ENCODE measurements at regions not wholly inside any gene's neighbourhood (a gene's known extent, or its start where the extent isn't known, plus 50 kb on each side); places are given as distances from the start of the nearest gene placed in this dataset.

GRCh38 chr11:98040061-98040808, 980.5 kb upstream of the CNTN5 start:
- no peak for TF ChIP-seq EZH2phosphoT487 (IDR thresholded peaks at IDR 0.05; ENCODE audit: borderline replicate concordance, low read length)
- no peak for TF ChIP-seq CTCF (IDR thresholded peaks at IDR 0.05; ENCODE audit: low read depth, low read length, poor library complexity, severe bottlenecking)
- no peaks in the 10 kb centered on the region for H4K20me1 ChIP-seq (ENCODE audit: control insufficient read depth, insufficient read depth, low read depth, low read length)
- no peak overlapping the region for H3K4me3 ChIP-seq (ENCODE audit: low read length)
- no peaks in the 10 kb centered on the region for H3F3A ChIP-seq (ENCODE audit: control insufficient read depth, insufficient read depth)
- H3K4me2 ChIP-seq (ENCODE audit: low read length): no peak overlapping the region
- no peaks in the 10 kb centered on the region for H3K27me3 ChIP-seq (ENCODE audit: control insufficient read depth, low read length)
- no peak overlapping the region for H3K27ac ChIP-seq (ENCODE audit: low read depth, low read length)
- no peaks in the 10 kb centered on the region for H3K36me3 ChIP-seq (ENCODE audit: control insufficient read depth, low read length)
- H3K79me2 ChIP-seq (ENCODE audit: control insufficient read depth, low read length): no peaks in the 10 kb centered on the region
- no peaks in the 10 kb centered on the region for H3K4me1 ChIP-seq (ENCODE audit: control insufficient read depth, low read length)
- no peaks in the 10 kb centered on the region for H3K9me3 ChIP-seq (ENCODE audit: control insufficient read depth, insufficient read depth, low read length)
- no peaks in the 10 kb centered on the region for H3K9me2 ChIP-seq (replicated peaks; ENCODE audit: control insufficient read depth, low read length)

DNA sequence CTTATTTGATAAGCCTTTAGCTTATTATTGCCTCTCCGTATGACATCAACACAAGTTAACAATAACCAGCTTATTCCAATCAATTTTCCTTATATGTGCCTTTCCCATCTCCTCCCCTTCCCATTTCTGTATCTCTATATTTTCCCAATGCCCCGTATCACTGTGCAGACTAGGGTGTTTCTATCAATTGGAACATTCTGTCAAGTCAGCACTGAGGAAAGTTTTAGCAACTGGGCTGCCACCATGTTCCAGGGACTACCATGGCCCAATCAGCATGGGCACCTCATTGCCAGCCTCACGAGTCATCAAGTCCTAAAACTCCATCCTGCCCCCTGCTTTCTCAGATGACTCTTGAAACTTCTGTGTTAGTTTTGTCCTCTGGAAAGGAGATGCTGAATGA, 973.1 kb upstream of the CNTN5 start:
- Histone ChIP-seq H3F3A (ENCODE audit: control insufficient read depth, insufficient read depth) (no peaks in the 10 kb centered on the region), H3K79me2 (ENCODE audit: control insufficient read depth, low read length) (no peaks in the 10 kb centered on the region), H3K27me3 (ENCODE audit: control insufficient read depth, low read length) (no peaks in the 10 kb centered on the region), H4K20me1 (ENCODE audit: control insufficient read depth, insufficient read depth, low read depth, low read length) (no peaks in the 10 kb centered on the region), H3K4me3 (ENCODE audit: low read length) (no peak overlapping the region), H3K9me3 (ENCODE audit: control insufficient read depth, insufficient read depth, low read length) (no peaks in the 10 kb centered on the region), H3K27ac (ENCODE audit: low read depth, low read length) (no peak overlapping the region), H3K4me1 (ENCODE audit: control insufficient read depth, low read length) (no peaks in the 10 kb centered on the region), H3K9me2 (replicated peaks; ENCODE audit: control insufficient read depth, low read length) (no peaks in the 10 kb centered on the region), H3K36me3 (ENCODE audit: control insufficient read depth, low read length) (no peaks in the 10 kb centered on the region), H3K4me2 (ENCODE audit: low read length) (no peak overlapping the region)
- no peak for TF ChIP-seq CTCF (IDR thresholded peaks at IDR 0.05; ENCODE audit: low read depth, low read length, poor library complexity, severe bottlenecking)
- no peak for TF ChIP-seq EZH2phosphoT487 (IDR thresholded peaks at IDR 0.05; ENCODE audit: borderline replicate concordance, low read length)

DNA sequence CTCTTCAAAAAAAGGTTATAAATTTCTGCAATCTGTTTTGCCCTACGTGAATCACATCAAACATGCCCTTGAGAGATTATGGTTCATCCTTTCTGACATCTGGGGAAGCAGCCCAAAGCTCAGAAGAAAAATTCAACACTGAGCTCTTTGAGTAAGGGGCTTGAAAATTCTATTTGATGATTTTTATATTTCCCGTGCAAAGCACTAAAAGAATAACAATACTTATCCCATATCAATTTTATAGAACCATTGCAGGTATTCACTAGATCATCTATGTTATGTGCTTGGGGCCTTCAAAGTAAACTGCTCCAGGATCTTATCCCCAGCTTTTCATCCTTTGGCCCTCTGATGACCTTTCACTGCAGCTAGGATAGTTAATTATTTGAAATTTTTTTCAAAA, 966.9 kb upstream of the CNTN5 start:
- TF ChIP-seq CTCF (IDR thresholded peaks at IDR 0.05; ENCODE audit: low read depth, low read length, poor library complexity, severe bottlenecking) (no peak), EZH2phosphoT487 (IDR thresholded peaks at IDR 0.05; ENCODE audit: borderline replicate concordance, low read length) (no peak)
- H3K27me3 ChIP-seq (ENCODE audit: control insufficient read depth, low read length): no peaks in the 10 kb centered on the region
- H3K4me3 ChIP-seq (ENCODE audit: low read length): no peak overlapping the region
- H3K36me3 ChIP-seq (ENCODE audit: control insufficient read depth, low read length): no peaks in the 10 kb centered on the region
- no peak overlapping the region for H3K4me2 ChIP-seq (ENCODE audit: low read length)
- H3K79me2 ChIP-seq (ENCODE audit: control insufficient read depth, low read length): no peaks in the 10 kb centered on the region
- no peaks in the 10 kb centered on the region for H4K20me1 ChIP-seq (ENCODE audit: control insufficient read depth, insufficient read depth, low read depth, low read length)
- H3K9me3 ChIP-seq (ENCODE audit: control insufficient read depth, insufficient read depth, low read length): no peaks in the 10 kb centered on the region
- no peaks in the 10 kb centered on the region for H3K4me1 ChIP-seq (ENCODE audit: control insufficient read depth, low read length)
- H3K9me2 ChIP-seq (replicated peaks; ENCODE audit: control insufficient read depth, low read length): no peaks in the 10 kb centered on the region
- H3K27ac ChIP-seq (ENCODE audit: low read depth, low read length): no peak overlapping the region
- H3F3A ChIP-seq (ENCODE audit: control insufficient read depth, insufficient read depth): no peaks in the 10 kb centered on the region
